Liver (tissue), 3 donors: ENCODE measurements at regions not wholly inside any gene's neighbourhood (a gene's known extent, or its start where the extent isn't known, plus 50 kb on each side); places are given as distances from the start of the nearest gene placed in this dataset.
"Not testable (repeated sequence)": the region's sequence is repeated elsewhere in the genome, so short reads cannot be mapped to it uniquely, and the experiment has no call there.

ENCODE experiments used
- ATF3 ChIP-seq: IDR thresholded peaks from 2 replicates; pipeline ENCODE4 v1.6.1; 2016; ENCODE audit warnings: antibody characterized with exemption
- CTCF ChIP-seq: fragments of 150-350 bp; IDR thresholded peaks from 2 replicates; pipeline ENCODE4 v1.5.1; 2017; ENCODE audit warnings: improper control_type of control experiment, low read depth, low read length; ENCODE audit not compliant: missing input control
- GABPA ChIP-seq, 2 donors: IDR thresholded peaks in 1 of 2; conservative IDR thresholded peaks in 1 of 2; 2 replicates each; pipeline ENCODE4 v1.6.1; 2016; ENCODE audit warnings: antibody characterized with exemption in 2 of 2, mild to moderate bottlenecking in 1 of 2, moderate library complexity in 1 of 2
- HNF4A ChIP-seq, 2 donors: conservative IDR thresholded peaks; 2 replicates each; pipeline ENCODE4 v1.6.1; 2016; ENCODE audit warnings: antibody characterized with exemption in 2 of 2, mild to moderate bottlenecking in 2 of 2
- HNF4G ChIP-seq: IDR thresholded peaks from 2 replicates; pipeline ENCODE4 v1.6.1; 2016; ENCODE audit warnings: antibody characterized with exemption
- JUND ChIP-seq, 2 donors: IDR thresholded peaks; 2 replicates each; pipeline ENCODE4 v1.6.1; 2016; ENCODE audit warnings: antibody characterized with exemption in 2 of 2
- MAX ChIP-seq: IDR thresholded peaks from 2 replicates; pipeline ENCODE4 v1.6.1; 2016; ENCODE audit warnings: antibody characterized with exemption
- NR2F2 ChIP-seq: IDR thresholded peaks from 2 replicates; pipeline ENCODE4 v1.6.1; 2016; ENCODE audit warnings: antibody characterized with exemption
- RAD21 ChIP-seq, 2 donors: IDR thresholded peaks; 2 replicates each; pipeline ENCODE4 v1.6.1; 2016; ENCODE audit warnings: antibody characterized with exemption in 2 of 2, mild to moderate bottlenecking in 2 of 2
- REST ChIP-seq: IDR thresholded peaks from 2 replicates; pipeline ENCODE4 v1.6.1; 2016; ENCODE audit warnings: antibody characterized with exemption, mild to moderate bottlenecking
- SP1 ChIP-seq: IDR thresholded peaks from 2 replicates; pipeline ENCODE4 v1.6.1; 2018; ENCODE audit warnings: antibody characterized with exemption, mild to moderate bottlenecking
- TAF1 ChIP-seq: conservative IDR thresholded peaks from 2 replicates; pipeline ENCODE4 v1.6.1; 2016; ENCODE audit warnings: antibody characterized with exemption, mild to moderate bottlenecking
- YY1 ChIP-seq: IDR thresholded peaks from 2 replicates; pipeline ENCODE4 v1.6.1; 2016; ENCODE audit warnings: antibody characterized with exemption, mild to moderate bottlenecking
- ZBTB33 ChIP-seq: IDR thresholded peaks from 2 replicates; pipeline ENCODE4 v1.6.1; 2016; ENCODE audit warnings: antibody characterized with exemption
- donor health status: healthy.
- donor health status: healthy.

GRCh38 chr4:188448996-188449395, 309.8 kb downstream of the TRIML1 start:
- TF ChIP-seq SP1; HNF4A (conservative IDR thresholded peaks at IDR 0.05); CTCF; REST; RAD21 (IDR thresholded peaks at IDR 0.05); ZBTB33; YY1; TAF1; NR2F2; ATF3; JUND (IDR thresholded peaks at IDR 0.05); GABPA (IDR thresholded peaks at IDR 0.05 in 1 of 2, conservative IDR thresholded peaks at IDR 0.05 in 1 of 2); HNF4G; MAX: not testable (repeated sequence)
